HG03159 (cell line): ENCODE measurements at regions not wholly inside any gene's neighbourhood (a gene's known extent, or its start where the extent isn't known, plus 50 kb on each side); places are given as distances from the start of the nearest gene placed in this dataset.

ENCODE experiments used
- ATAC-seq: cut with Tn5 transposase; IDR thresholded peaks from one replicate; pipeline ENCODE4 v1.9.1; 2021; ENCODE audit warnings: mild to moderate bottlenecking, moderate library complexity; ENCODE audit not compliant: unreplicated experiment

DNA sequence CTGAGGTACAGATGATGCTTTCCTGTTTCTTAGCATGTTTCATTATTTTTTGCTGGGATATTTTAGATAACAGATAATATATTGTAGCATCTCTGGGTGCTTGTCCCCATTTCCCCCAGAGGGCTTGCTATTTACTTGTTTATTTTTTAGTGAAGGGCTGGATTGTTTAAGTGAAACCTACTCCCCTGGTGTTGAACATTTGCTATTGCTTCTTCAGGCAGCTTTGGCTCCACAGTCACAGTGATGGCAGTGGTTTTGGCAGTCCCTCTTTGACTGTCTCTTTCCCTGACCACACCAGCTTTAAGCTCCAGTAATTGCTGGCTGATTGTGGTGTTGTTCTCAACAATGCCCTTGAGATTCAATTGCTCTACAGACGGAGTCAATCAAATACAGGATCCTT, 128.9 kb downstream of the KLF13 start:
- no peak for ATAC-seq

DNA sequence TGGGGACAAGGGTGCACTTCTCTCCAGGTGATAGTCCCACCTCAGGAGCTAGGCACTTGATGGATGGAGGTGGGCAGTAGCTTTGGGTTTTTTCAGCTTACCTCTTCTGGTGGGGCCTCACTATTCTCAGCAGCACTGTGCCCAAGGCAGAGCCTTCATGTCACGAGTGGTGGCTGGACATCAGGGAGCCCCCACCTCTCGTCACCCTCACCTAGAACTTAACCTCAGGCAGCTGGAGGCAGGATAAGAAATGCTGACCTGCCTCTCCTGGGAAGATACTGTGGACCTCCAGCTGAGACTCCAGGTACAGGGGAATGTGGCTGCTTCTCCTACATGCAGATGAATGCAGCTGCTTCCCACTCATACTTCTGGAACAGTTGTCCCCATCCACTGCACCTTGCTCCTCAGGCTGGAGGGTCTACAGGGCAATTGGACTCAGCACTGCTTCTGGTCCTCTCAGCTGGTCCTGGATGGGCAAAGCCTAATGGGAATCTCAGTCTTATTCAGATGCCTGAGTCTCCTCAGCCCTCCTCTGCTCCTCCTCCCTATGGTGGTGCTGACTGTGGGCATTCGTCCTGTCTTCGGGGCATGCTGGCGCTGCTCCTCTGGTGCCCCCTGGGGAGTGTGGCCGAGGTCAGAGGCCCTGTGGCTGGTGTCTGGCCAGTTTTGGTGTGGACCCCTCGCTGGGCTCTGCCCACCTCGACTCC, 129.9 kb downstream of the KLF13 start:
- ATAC-seq, result no peak

DNA sequence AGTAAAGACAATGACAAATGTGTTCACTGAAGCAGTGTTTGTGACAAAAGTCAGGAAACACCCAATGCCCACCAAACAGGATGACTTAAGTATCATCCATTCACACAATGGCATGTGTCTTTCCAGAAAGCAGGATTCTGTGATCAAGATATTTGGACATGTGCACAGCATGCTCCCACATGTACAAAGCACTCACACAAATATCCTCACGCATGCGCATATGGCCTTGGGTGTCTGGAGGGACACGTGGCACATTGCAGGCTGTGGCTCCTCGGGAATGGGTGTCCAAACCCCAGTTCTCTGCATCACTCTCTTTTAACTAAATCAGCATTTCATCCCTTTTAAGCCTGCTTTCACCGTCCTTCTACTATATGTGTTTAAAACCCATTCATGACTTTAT, 130.5 kb downstream of the KLF13 start:
- ATAC-seq, result no peak

DNA sequence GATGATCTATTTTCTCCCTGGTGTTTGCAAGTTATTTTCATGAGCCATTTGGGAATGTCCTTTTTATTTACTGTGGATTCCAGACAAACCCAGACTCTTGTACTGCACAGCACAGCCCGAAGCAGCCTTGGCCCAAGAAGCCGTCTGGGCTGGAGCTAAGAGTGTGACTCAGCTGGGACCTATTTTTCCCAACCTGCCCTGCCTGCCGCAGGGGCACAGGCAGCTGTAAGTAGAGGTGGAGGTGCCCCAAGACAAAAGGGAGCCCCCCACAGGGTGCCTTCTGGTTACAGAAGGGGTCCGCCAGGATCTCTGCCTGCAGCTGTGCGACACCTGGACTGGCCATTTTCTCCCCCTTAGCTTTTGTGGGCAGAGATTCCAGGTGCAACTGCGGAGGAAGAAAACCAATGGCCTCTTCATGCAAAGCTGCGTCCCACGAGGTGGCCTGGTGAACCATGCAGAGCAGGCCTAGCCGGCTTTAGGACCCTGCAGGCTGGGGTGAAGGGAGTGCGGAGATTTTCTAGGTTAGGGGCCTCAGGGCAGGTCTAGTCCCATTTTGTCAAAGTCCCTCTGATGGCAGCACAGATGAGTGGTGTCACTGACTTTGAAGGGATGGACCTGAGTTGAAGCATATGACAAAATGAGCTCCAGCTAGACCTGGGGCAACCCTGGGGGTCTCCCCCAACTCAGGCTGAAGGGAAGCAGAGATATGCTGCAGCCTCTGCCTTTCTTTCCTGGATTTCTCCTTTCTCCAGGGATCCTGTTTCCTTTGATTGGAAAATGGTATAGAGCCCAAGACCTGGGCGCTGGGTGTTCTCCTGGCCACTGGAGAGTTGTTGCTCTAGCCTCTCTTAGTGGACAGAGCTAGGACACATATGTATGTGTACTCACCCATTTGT, 131.2 kb downstream of the KLF13 start:
- ATAC-seq, result no peak

DNA sequence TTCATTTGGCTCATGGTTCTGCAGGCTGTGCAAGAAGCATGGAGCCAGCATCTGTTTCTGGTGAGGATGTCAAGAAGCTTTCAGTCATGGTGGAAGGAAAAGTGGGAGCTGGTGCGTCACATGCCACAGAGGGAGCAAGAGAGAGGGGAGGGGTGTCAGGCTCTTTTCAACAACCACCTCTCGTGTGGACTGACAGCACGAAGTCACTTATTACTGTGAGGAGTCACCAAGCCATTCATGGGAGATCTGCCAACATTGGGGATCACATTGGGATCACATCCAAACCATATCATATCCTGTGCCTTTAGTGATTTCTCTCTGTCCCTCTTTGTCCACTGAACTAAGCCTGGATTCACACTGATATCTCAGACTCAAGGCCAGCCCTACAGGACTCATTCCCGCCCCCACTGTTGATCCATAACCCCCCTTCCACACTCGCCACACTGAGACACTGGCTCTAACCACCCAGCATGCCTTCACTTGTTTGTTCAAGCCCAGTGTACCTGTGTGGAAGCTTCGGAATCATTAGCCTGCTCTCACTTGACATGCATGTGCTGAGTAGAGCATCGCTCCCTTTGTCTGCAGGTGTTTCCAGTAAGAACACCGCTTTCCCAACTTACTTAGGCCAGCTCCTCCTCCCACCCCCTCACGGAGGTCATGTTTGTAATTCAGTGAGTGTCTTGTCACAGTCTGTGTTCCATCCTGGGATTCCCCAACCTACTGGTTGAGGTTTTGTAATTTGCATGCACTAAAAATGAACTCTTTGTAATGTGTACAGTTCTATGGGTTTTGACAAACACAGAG, 132.2 kb downstream of the KLF13 start:
- peak; percentile 87 for ATAC-seq

DNA sequence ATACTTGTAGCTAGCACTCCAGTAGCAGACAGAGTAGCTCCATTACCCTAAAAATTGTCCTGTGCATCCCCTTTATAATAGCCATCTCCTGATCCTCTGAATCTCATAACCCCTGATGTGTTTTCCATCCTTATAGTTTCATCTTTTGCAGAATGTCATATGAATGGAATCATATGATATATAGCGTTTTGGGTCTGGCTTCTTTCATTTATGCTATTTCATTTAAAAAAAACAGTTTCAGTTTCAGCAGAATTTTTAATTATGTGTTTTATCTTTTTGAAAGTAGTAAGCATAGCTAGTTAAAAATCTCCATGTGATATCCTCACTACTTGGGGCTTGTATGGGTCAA, 132.7 kb downstream of the KLF13 start:
- ATAC-seq, result no peak

DNA sequence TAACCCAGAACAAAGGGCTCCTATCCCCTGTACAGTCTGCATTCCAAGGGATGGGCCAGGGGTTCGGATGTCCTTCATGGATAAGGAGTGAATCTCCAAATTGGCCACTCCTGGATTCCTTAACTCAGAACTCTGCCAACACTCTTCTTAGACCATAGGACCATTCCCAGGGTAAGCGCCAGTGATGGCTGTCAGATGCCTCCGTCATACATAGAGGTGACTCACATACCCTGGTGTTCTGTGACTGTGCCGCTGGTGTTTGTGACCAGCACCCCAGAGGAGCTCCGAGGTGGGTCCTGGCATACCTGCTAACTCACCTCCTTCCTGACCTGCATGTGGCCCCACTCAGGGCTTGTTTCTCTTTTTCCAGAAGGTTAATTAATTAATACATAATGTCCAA, 134.7 kb downstream of the KLF13 start:
- ATAC-seq, result no peak

DNA sequence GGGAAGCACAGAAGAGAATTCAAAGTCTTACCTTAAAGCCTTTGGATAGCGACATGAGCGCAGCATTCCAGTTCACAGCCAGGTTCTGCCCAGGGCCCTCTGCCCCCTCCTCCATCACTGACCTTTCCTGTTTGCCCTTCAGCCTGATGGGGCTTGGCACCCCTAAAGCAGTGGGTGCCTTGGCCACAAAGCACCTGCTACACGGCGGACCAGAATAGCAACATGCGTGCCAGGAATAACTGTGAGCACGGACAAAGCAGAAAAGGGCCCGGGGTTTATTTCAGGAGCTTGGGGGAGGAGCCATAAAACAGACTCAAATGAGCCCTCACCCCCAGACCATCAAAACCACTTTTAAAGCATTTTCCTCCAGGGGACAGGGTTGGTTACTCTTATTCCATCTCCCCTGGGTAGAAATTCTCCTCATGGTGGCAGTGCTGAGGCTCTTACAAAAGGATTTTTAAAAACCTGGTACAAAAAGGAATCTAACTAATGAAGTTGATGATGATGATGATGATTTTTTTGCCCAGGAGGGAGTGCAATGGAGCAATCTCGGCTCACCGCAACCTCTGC, 135.4 kb downstream of the KLF13 start:
- ATAC-seq, result no peak

DNA sequence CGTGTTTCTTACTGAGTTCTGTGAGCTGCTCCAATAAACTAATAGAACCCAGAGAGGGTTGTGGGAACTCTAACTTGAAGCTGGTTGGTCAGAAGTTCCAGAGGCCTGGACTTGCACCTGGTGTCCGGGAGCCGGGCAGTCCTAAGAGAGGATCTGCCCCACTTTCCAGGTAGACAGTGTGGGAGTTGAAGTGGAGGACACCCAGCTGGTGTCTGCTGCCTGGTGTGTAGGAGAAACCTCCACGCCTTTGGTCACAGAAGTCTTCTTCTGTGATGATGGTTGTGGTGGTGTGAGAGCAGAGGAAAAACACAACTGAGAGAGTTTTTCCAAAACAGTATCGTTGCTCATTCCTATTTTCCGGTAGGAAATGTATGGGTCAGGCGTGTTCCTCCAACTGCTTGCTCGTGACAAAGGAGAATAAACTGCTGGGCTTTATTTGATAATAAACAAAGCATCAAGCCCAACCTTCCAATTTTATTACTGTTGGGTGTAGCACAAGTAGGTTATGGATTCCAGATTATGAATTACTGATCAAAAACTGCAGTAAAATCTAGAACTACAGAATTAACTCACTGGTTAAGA, 137.0 kb downstream of the KLF13 start:
- no peak for ATAC-seq

DNA sequence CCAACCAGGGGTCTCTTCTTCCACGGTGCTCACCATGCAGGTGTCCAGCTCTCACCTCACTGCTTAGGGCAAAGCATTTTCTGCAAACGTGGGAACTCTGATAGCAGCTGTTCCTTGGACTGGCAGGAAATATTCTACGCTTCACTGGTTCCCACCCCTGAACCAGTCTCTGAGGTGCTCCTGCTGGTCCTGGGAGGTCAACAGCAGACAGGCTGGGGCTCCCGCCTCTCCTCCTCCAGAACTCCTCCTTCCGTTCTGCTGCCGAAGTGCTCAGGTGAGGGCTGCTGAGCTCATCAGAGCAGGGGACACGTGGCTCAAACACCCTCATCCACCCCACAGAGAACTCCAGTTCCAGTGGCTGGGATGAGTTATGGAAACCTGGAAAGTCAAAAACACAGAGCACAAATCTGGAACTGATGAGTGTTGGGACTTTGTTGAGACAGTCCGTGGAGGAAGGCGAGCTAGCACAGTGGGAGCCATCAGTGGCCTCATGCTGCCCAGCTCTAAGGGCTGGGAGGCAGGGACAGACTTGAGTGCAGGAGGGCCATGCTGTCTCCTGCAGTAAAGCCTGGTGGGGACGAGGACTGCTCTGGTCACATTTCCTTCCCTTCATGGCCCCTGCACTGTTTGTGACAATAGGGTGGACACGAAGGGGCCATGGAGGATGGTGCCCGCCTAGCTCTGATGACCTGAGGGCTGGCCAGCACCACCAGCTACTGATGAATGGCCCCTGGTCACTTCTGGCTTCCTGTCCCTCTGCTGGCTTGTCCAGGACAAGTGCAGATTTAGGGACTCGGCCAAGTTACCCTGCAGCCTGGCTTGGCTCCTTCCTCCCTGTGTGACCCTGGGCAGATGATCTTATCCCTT, 137.8 kb downstream of the KLF13 start:
- no peak for ATAC-seq

DNA sequence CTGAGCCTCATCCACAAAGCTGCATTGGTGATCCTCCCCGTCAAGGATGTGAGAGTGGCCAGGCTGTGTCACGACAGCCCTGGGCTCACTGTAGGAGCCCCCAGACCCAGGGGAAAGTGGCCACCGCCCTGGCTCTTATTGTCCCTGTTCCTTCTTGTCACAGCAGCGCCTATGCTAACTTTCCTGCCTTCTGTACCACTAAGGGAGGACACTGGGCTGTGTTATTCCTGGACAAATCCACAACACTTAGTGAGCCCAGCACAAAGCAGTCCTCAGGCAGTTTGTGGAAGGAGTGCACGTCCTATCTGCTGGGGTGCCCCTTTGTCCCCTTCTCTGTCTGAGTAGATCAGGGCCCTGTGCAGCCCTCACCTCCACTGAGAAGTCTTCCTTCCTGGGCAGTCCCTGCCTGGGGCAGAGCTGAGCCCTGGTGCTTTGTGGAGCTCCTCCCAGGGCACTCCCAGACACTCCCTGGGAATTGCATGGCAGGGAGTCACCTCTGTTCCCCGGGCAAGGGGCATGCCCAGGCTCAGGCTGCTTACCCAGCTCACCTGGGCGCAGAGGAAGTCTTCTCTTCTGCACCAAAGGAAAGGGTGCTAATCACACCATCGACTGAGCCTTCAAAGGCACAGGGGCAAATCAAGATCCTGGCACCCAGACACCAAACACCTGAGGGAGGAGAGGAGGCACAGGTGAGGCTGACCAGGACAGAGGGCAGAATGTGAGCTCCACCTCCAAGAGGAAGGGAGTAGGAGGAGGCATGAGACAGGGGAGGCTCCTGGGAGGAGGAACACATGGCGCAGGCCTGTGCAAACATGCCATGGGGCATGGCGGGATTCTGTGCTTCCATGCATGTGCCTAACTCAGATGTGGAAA, 138.7 kb downstream of the KLF13 start:
- ATAC-seq, result no peak

DNA sequence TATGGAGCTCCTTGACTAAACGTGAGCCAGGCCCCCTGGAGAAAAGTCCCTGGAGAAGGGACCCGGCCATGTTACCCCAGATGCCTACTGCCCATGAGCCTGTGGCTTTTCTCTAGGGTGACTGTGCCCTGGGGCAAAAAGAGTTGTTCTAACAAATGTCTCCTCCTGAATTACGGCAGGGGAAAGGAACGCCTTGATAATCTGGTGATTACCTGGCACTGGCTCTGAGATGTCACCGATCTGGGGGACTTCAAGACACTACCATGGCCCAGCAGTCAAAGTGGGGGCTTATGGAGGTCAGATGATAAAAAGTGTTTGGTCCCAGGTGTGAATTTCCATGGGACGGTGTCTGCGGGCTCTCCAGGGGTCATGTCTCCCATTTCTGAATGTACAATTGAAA, 140.7 kb downstream of the KLF13 start:
- no peak for ATAC-seq

DNA sequence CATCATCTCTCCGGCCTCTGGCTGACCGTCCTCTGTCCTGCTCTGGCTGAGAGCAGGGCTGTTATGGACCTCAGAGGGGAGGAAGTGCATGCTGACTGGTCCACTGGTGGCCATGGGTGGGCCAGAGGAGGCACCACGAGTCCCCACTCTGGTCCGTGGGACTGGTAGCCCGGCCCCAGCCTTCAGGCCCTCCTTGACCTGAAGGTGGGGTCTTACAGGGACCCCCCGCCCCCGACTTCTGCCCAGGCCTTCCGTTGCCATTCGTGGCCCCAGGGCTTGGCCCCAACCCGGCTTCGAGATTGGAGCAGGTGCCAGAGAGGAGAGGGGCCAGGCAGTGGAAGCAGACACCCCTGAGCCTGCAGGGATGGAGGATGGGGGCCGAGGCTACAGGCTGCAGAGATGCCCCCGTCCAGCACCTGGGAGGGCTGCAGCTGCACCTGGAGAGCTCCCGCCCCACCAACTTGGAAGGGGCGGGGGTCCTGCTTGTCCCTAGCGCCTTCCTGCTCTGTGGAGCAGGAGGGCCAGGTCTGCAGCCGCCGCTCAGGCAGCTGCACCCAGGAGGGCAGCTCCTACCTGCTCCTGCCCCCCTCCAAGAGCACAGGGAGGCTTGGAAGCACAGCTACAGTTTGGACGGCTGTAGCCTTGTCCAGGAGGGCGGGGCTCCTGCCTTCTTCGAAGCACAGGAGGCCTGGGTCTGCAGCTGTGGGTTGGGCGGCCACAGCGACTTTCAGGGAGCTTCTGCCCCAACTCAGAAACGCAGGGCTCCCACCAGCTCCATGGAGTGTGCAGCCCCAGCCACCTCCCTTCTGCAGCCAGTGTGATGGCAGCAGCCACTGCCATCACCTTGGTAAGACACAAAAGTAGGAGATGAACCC, 142.5 kb downstream of the KLF13 start:
- ATAC-seq, result no peak

DNA sequence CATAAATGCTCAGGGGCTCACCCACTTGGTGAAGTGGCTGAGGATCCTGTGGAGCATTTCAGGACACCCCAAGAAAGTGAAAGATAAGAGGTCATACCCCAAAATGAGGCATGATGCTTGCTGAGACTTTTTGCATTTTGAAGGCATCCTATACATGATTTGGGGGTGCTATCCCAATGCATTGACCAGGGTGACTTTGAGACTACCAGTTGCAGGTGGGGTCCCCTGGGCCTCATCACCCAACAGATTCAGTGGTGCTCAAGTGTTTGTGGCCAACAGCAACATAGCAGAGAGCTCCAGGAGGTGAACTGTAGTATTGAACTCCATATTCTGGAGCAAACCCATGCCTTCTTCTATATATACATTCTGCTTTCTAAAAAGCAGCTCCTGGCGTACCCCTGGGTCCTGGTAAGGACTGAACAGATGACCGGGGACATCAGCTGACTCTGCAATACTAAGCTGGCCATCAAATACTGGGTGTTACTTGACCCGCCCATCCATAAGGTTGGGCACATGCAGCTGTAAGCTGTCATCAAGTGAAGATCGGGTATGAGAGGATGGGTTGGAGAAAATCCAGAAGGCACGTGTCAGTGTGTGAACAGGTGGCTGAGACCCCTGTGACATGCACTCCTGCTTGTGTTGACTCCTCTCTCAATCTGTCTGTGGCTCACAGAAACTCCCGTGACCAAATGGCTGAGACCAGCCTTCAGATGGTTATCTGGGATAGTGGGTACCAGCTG, 143.3 kb downstream of the KLF13 start:
- ATAC-seq, result no peak

DNA sequence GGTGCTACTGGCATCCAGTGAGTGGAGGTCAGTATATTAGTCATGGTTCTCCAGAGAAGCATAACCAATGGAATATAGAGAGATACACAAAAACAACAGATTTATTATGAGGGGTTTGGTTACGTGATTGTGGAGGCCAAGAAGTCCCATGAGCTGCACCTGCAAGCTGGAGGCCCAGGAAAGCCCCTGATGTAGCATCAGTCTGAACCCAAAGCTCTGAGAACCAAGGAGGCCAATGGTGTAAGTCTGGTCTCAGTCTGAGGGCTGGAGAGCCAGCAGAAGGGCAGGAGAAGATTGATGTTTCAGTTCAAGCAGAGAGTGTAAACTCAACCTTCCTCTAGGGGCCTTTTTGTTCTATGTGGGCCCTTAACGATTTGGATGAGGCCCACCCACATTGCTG, 144.1 kb downstream of the KLF13 start:
- ATAC-seq, result no peak

DNA sequence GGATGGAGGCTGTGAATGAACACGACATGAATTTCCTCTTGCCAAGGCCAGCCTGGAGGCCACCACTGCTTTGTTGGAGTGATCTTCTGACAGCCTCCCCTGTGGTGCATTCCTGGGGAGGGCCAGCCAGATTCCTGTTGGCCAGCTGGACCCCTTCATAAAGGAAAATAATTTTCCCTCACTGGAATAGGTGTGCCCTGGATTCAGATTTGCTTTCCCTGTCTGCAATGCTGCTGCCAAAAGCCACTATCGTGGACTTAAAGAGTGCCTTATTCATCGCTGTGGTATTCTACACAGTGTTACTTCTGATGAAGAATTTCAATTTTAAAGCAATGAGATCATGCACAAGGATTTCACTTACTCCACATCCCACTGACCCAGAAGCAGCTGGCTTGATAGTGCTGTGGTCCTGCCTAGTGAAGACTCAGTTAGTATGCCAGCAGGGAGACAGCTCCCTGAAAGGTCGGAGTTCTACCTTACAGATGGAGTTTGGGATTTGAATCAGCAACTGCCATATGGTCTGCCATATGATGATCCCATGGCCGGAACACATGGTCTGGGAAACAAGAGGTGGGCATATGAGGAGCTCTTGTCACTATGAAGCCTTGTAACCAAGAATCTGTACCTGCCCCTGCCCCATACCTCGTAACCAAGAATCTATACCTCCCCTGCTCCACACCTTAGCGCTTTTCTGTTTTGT, 145.2 kb downstream of the KLF13 start:
- ATAC-seq, result no peak
